ENCODE measurements at regions not wholly inside any gene's neighbourhood (a gene's known extent, or its start where the extent isn't known, plus 50 kb on each side); places are given as distances from the start of the nearest gene placed in this dataset.

- TF ChIP-seq, protein P1, sequence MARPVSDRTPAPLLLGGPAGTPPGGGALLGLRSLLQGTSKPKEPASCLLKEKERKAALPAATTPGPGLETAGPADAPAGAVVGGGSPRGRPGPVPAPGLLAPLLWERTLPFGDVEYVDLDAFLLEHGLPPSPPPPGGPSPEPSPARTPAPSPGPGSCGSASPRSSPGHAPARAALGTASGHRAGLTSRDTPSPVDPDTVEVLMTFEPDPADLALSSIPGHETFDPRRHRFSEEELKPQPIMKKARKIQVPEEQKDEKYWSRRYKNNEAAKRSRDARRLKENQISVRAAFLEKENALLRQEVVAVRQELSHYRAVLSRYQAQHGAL (CRISPR knock-in tag; IDR thresholded peaks at IDR 0.05; ENCODE audit: not compliant biosample characterization) = no peak
- no peak for TF ChIP-seq KLF11 (CRISPR knock-in tag; IDR thresholded peaks at IDR 0.05)
Measured at GRCh38 chr13:44096901-44097300, 217.2 kb downstream of the LACC1 start (continued).

- no peak overlapping the region for H3K9ac ChIP-seq (ENCODE audit: insufficient read depth, low read depth, low read length)
- no peaks in the 10 kb centered on the region for H3K79me2 ChIP-seq (ENCODE audit: insufficient read depth, low read length)
- H3K36me3 ChIP-seq (replicated peaks in 1 of 2; ENCODE audit: control insufficient read depth in 1 of 2, insufficient read depth in 2 of 2, low read length in 2 of 2) = no peaks in the 10 kb centered on the region
- no peak overlapping the region for H2AFZ ChIP-seq (ENCODE audit: low read length)
- no peak overlapping the region for H3K4me3 ChIP-seq (replicated peaks in 1 of 3; ENCODE audit: insufficient read depth in 1 of 3, low read depth in 2 of 3, low read length in 3 of 3)
- no peak overlapping the region for H3K27ac ChIP-seq (ENCODE audit: extremely low read length, insufficient read depth, low read length)
- FAIRE-seq (no peak), ATAC-seq (no peak), DNase-seq (ENCODE audit: low spot score) (no peak)
- in situ Hi-C loops (cut with HindIII; ENCODE audit: extremely low pct_ligation_motif_present, low pct_unique_long_range_greater_than_20kb) (no loop called here), intact Hi-C loops (cut with micrococcal nuclease; ENCODE audit: unreplicated experiment) (no loop called here)
- CTCF ChIA-PET (ENCODE audit: low intra/inter-chr PET ratio, low total read pairs) = no interaction called here
- 52% methylated on average over 2 of the region's 2 CpGs for WGBS (ENCODE audit: low lambda C conversion rate)
- H3K27me3 ChIP-seq (ENCODE audit: control insufficient read depth in 1 of 2, insufficient read depth in 2 of 2, low read length in 2 of 2) = no peaks in the 10 kb centered on the region
- no TSS peak for BruUV-seq (replicated peaks)
- TF ChIP-seq POLR2AphosphoS2 (IDR thresholded peaks at IDR 0.05; ENCODE audit: low read depth, low read length) (no peak), PITX1 (CRISPR knock-in tag; IDR thresholded peaks at IDR 0.05) (no peak), ZBTB46 (CRISPR knock-in tag; IDR thresholded peaks at IDR 0.05; ENCODE audit: borderline replicate concordance) (no peak), NR3C1 (CRISPR knock-in tag; IDR thresholded peaks at IDR 0.05) (no peak), EEA1 (CRISPR knock-in tag; IDR thresholded peaks at IDR 0.05; ENCODE audit: borderline replicate concordance) (no peak), ZNF383 (CRISPR knock-in tag; IDR thresholded peaks at IDR 0.05; ENCODE audit: borderline replicate concordance) (no peak), ZNF235 (CRISPR knock-in tag; IDR thresholded peaks at IDR 0.05; ENCODE audit: borderline replicate concordance) (no peak), RAD51 (IDR thresholded peaks at IDR 0.05; ENCODE audit: borderline replicate concordance) (no peak)
- POLR2A ChIA-PET = no interaction called here
- no peak overlapping the region for H3K4me2 ChIP-seq (ENCODE audit: low read depth, low read length)
- H4K20me1 ChIP-seq (ENCODE audit: insufficient read depth, low read length) = no peaks in the 10 kb centered on the region
- H3K4me1 ChIP-seq (ENCODE audit: insufficient read depth, low read length) = no peaks in the 10 kb centered on the region
- H3K9me3 ChIP-seq (ENCODE audit: low read length) = peaks cover 4% of the 10 kb centered on the region; the same call in 1 of the 2 replicates
Measured at GRCh38 chr13:44098559-44098958, 218.9 kb downstream of the LACC1 start.
